Peyer's patch (tissue), 4 donors: ENCODE measurements at regions not wholly inside any gene's neighbourhood (a gene's known extent, or its start where the extent isn't known, plus 50 kb on each side); places are given as distances from the start of the nearest gene placed in this dataset.

Experiments
- CTCF ChIP-seq, 6 experiments: fragments of 450-650 bp in 4 of 6; fragments of 200-600 bp in 2 of 6; sonication (generic) in 1 of 6; IDR thresholded peaks; one replicate each; pipeline ENCODE4 v1.5.1; 2017 to 2019; ENCODE audit warnings: antibody characterized with exemption in 6 of 6, mild to moderate bottlenecking in 3 of 6, moderate library complexity in 1 of 6
- POLR2A ChIP-seq, 2 donors: fragments of 450-650 bp; IDR thresholded peaks; one replicate each; pipeline ENCODE4 v1.5.1; 2017; ENCODE audit warnings: antibody characterized with exemption in 2 of 2, mild to moderate bottlenecking in 2 of 2, moderate library complexity in 2 of 2

GRCh38 chr2:8172661-8173060 is 509.2 kb upstream of the ID2 start:
- TF ChIP-seq CTCF (IDR thresholded peaks at IDR 0.05), result no peak
- no peak for TF ChIP-seq POLR2A (IDR thresholded peaks at IDR 0.05)
